Cortex of kidney (tissue), 1 donor: ENCODE measurements at regions not wholly inside any gene's neighbourhood (a gene's known extent, or its start where the extent isn't known, plus 50 kb on each side); places are given as distances from the start of the nearest gene placed in this dataset.
"Not testable (repeated sequence)": the region's sequence is repeated elsewhere in the genome, so short reads cannot be mapped to it uniquely, and the experiment has no call there.

ENCODE experiments used
- DNase-seq: peaks from one replicate; lab custom pipeline; 2025; lab: John Stamatoyannopoulos, UW

DNA sequence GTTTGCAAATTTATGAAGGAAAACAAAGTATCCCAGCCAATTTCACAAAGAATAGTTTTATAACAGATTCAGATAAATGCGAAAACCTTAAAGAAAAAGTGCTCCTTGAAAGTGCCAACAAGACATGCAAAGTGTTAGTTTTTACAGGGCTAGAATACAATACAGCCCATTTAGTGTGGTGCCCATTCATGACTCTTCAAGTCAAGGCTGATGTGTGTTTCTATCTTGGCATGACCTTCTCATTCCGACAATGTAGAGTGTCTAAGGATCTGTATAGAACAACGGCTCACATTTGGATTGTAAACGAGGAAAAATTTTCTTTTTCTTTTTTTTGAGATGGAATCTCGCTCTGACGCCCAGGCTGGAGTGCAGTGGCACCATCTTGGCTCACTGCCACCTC is 205.2 kb upstream of the SEMA6A start:
- no peak for DNase-seq

DNA sequence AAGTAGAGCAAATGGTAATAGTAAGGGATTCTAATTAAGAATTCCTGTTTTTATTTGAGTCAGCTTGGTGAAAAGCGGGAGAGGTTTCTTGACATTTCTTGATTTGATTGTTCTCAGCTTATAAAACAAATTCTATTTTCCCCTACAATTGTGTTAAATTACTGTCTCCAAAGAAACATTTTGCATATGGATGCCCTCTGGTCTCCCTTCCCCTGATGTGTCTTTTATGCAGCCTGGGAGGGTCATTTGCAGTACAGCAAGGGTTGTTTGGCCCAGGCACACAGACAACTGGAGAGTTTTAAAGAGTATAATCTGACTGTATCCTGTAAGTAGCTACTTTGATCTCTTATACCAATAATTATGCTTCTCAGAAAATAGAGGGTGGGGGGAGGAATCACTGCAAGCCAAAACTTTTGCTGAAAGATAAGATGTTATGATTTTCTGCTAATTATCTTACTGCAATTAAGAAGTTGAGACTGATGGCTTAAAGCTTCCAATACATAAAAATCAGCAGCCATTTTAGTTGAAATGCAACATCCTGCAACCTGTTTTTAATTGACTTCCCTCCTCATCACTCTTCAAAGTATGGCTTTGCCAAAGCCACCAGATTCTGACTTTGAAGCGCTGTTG is 204.1 kb upstream of the SEMA6A start:
- no peak for DNase-seq

DNA sequence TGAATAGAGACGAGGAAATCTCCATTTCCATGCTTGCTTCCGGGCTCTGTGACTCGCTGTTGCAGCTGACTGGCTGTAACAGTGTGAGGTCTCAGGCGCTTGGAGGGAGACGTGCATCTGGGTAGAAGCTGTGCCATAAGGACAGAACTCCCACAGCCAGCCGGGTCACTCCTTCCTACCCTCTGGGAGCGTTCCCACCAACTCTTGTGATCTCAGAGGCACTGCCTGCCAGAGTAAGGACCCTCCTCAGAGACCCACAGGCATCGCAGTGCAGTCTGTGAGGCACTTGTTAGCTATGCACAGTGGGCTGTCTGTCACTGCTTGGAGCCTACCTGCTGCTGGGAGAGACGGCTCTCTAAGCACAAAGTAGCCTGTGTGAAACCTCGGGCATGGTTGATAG is 203.4 kb upstream of the SEMA6A start:
- DNase-seq: no peak

DNA sequence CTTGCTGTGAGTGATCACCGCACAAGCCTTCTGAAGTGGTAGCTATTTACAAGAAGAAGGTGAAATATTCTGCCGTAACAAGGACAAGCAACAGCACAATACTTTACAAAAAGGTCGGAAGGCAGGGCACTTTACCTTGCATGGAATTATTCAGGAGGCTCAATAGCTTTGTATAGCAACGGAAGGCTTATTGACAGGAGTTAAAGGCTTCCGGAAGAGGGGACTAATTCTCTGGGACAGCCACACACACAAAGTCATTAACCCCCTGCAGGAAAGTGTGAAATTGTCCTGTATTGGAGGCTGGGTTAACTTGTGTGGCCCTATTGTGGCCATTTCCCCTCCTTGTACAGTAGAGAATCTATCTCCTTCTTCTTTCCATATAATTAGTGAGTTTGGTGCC is 199.3 kb upstream of the SEMA6A start:
- DNase-seq: no peak

DNA sequence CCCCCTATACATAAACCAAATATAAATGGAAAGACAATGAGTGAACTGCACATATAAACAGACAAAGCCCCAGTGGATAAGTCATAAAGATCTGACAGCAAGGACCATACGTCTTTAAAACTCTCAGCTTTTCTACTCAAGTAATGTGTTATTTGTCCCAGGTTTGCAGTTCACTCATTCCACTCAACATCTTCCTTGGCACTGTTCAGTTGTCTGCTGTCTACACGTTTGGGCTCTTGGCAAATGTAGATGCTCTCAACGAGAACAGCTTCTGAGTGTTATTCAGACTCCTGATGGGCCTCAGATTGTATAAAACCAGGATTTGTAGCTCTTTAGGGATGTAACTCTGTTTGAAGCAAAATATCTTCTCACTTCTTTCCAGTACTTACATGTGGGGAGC is 198.2 kb upstream of the SEMA6A start:
- no peak for DNase-seq

DNA sequence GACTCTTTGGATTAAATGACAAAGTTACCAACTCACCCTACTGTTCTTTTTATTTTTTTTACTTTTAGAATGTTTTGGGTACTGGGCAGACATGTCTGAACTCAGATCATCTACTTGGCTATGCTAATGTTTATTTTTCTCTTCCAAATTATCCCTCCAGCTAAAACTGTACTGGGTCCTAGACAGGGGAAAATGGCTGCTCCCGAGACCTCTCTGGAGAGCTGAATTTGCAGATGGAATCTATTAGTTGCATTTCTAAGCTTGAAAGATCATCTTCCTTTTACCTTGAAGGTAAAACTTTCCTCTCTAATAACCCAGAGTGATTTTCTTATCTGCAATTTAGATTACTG is 197.5 kb upstream of the SEMA6A start:
- DNase-seq: no peak

DNA sequence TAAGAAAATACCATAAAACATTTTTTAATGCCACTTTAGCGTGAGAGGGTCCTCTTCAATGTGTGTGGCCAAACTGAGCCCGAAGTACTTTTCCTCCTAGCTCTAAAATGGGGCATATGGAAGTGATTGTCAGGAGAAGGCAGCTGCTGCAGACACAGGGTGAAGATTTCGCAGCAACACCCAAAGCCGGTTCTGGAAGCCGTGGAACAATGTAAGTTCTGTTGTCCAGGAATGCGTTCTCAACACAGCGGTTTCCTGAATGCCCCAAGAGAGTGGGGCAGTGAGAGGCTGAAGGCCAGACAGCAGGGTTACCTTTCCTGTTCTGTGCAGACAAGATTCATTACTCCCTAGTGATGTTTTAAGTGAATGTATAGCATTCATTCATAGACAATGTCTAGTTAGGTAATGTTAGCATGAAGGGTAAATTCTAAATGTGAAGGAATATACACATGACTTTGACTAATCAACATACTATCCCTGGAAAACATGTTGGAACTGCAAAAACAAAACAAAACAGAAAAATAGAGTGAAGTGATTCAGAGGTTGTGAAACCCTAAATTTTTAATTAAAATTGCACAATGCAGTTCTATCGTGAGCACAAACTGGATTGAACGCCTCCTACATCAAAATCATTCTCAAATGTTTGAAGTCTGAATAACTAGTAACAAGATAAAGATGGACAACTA is 197.0 kb upstream of the SEMA6A start:
- DNase-seq: no peak

DNA sequence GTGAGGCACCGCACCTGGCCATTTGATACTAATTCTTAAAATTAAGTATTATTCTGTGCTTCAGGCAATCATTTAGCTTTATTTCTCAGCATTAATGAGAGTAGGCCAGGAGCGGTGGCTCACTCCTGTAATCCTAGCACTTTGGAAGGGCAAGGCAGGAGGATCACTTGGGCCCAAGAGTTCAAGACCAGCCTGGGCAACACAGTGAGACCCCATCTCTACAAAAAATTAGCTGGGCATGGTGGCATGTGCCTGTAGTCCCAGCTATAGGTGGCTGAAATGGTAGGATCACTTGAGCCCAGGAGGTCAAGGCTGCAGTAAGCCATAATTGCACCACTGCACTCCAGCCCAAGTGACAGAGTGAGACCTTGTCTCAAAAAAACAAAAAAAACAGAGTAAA is 195.3 kb upstream of the SEMA6A start:
- DNase-seq: not testable (repeated sequence)

DNA sequence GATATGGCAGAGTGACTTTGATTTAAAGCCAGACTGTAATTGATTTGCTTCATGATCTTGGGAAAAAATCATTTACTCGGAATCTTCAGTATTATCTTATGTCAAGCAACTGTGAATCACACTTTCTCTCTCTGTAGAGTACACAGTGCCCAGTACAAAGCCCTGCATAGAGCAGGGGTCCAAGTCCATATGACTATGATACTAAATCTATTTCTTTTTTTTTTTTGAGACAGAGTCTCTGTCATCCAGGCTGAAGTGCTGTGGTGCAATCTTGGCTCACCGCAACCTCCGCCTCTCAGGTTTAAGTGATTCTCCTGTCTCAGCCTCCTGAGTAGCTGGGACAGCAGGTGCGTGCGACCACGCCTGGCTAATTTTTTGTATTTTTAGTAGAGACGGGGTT is 194.8 kb upstream of the SEMA6A start:
- no peak for DNase-seq

DNA sequence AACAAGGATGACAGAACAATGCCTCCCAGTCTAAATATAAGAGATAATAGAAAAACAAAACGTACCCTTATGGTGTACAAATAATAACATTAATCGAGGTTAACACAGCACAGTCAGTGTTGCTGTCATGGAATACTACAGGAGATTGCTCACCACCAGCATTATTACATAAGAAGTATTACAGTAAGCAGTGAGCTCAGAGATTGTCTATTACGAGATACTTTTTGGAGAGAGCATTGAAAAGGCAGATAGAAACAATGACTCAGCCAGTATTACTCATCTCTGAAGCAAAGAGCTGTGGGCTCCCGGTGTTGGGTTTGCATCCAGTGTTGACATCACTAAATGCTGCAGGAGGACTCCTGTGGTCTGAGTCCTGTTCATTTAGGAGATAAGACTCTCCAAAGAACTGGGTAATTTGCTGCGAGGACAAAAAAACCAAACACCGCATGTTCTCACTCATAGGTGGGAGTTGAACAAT is 191.9 kb upstream of the SEMA6A start:
- DNase-seq: no peak

DNA sequence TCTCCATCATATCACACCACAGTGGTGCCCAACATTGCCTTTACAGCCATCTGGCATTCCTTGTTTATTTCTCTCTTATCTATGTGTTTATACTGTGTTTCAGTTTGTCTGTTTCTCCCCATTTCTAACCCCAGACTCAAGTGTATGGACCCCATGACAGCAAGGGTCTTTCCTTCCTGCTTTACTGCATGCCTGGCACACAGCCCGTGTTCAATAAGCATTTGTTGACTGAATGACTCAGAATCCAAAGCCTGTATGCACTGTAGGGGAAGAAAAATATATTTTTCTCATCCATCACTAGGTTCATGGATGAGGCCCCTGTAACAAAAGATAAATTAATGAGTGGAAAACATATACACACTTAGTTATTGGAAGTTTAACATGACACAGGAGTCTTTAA is 190.8 kb upstream of the SEMA6A start:
- no peak for DNase-seq

DNA sequence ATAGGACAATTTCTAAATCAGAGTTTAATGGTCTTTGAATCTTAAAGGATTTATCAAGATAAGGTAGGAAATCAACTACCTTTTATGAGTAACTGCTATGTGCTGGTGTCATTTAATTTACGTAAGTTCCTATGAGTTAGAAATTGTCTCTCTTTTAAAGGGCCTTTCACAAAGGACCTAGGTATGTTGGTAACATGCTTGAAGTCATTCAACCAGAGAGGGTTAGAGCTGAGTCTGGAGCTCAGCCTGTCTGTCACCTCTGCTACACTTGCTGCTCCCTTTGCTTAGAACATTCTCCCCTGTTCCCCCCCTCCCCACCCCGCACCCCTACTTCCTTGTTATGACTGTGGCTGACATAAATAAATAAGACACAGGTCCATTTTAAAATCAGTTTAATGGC is 190.3 kb upstream of the SEMA6A start:
- no peak for DNase-seq

DNA sequence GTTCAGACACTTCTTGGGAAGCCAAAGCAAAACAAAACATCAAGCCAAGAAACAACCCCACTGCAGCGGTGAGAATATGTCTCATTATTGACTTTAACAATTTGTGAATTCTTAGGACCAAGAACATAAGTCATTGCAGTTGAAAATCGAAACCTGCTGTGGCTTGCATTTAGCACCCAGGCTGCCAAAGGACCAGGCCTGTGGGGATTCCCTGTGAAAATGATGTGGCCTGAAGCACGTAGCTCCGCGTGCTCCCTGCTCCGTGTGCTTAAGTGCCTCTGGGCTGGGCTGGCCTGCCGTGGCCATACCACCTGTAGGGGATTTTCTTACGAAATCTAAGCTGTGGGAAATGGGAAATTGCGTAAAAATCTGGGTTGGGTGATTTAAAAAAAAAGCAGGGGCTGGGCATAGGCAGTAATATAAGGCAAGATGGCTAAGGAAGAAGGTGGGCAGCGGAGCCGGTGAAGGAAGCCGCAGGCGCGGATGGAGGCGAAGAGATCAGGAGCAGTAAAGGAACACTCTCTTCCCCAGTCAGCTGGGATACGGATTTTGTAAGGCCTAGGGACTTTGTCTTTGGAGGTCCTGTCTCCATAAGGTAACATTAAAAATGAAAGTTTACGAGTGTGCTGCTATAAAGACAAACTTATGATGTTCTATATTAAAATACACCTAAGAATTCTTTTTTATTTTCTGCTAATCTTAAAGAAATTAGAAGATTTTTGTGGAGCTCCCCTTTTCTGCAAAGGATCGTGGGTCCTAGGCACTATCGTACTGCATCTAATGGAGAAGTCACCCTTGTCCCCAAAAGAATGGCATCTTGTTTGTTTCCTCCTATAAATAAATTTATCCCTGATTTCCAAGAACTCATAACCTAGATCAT is 189.6 kb upstream of the SEMA6A start:
- no peak for DNase-seq

DNA sequence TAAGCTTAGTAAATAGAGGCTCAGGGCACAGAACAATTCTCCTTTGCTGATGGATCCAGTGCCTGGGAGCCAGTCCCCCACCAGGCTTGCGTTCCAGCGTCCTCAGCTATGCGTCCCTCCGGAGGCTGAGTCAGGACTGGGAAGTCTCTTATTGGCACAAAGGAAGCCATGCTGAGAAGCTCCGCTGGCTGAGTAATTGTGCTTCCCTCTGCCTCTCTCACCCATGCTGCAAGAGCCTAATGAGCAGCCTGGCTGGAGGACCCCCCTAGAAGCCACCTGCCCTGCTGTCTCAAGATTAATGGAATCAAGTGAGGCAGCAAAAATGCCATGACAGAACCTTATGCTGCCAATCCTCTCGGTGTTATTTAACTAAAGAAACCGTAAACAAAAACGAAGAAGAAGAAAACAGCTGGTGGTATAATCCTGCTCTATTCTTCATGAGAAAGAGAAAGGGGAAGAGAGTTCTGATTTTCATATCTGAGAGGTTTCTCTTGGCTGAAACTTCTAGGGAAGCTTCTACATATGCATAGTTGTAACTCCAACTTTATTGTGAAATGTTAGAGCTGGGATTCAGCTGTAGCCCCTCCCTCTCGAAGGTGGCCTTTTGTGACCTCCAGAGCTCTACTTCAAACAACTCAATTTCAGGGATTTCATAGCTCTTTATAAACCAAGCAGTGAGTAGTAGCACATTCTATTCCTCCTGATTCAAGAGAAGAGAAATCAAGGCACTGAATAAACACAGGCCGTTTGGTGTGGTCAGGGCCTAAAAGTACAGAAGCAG is 185.4 kb upstream of the SEMA6A start:
- DNase-seq: no peak

DNA sequence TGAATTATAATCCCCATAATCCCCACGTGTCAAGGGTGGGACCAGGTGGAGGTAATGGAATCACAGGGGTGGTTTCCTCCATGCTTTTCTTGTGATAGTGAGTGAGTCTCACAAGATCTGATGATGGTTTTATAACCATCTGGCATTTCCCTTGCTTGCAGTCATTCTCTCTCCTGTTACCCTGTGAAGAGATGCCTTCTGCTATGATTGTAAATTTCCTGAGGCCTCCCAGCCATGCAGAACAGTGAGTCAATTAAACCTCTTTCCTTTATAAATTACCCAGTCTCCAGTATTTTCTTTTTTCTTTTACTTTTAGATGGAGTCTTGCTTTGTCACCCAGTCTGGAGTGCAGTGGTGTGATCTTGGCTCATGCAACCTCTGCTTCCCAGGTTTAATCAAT is 182.7 kb upstream of the SEMA6A start:
- DNase-seq: no peak

DNA sequence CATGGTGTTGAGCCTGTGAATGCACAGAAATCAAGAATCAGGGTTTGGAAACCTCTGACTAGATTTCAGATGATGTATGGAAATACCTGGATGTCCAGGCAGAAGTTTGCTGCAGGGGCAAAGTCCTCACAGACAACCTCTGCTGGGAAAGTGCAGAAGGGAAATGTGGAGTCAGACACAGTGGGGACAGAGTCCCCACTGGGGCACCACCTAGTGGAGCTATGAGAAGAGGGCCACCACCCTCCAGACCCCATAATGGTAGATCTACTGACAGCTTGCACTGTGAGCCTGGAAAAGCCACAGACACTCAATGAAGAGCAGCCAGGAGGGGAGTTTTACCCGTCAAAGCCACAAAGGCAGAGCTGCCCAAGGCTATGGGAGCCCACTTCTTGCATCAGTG is 181.9 kb upstream of the SEMA6A start:
- no peak for DNase-seq

DNA sequence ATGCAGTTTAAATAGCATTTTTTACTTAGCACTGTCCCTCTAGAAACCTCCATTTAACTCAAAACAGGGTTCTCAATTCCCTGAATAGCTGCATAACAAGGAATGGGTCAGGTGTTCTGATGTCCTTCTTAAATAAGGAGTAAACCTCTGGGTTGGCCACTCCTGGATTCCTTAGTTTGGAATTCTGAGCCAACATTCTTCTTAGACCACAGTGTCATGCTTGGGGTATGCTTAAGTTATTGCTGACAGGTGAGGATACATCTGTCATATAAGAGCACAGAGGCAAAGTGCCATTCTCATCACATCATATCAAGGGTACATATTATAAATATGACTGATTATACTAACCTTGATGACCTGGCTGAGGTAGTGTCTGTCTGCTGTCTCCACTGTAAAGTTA is 179.9 kb upstream of the SEMA6A start:
- no peak for DNase-seq

DNA sequence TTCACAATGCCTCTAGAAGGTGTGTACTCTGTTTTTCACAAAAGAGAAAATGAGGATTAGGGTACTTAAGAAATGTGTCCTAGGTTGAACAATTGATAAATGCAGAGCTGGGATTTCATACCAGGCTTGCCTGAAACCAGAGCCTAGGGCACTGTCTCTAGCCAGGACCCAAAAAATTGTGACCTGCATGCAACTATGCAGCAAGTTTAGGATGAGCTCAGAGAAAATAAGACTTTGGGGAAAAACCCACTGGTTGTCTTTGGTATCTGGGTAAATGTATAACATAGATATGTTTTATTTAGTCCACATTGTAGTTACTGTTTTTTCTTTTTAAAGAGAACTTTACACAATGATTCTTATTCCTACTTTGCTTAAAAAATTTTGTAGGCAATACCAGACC is 177.1 kb upstream of the SEMA6A start:
- DNase-seq: no peak

DNA sequence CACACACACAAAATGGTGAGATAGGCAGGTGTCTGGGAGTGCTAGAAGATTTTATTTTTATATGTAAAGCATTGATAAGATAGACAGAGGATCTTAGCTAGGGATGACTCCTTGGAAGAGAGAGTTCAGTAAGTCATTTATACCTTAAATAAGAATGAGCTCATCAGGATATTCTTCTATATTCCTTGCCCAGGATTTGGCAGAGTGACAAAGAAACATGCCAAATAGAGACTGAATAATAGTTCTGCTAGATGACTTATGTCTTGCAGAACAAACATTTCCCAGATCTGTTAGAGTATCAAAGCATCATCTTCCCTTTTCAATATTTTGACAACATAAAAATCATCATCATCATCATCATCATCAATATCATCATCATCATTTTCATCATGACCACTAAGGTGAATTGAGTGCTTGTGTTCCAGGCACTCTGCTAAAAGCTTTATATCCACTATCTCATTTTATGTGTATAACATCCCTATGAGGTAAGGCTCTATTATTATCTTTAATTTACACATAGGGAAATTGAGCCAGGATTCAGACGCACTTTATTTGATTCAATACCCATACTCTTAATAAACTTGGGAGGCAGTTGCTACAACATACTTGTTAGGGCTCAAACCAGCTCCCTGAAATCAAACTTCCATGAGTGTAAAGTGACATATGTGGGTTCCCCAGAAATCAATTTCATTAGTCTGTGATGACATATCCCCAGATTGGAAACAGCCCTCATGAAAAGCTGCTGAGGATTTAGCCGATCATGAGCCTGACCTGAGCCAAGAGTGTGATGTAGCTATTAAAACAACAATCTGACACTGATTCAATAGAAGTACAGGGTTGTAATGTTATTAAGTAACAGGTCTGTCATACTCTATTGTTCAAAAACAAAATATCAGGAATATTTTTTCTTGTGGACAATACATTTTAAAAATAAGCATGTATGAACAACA is 176.3 kb upstream of the SEMA6A start:
- no peak for DNase-seq

DNA sequence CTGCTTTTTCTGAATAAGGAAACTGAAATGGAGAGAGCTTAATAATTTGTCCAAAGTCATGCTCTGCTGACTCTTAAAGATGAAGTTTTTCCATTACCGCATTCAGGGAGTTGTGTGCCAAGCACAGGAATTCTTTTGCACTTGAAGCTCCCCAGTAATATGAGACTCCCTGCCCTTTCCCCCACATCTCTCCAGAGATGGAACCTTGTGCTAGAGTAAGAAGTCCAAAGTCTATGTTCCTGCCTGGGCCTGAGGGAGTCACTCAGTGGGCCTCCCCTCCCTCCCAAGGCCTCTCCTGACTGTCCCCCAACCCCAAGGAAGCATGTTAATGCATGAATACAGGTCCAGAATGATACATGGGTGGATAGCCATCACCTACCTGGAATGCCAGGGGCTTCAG is 173.3 kb upstream of the SEMA6A start:
- DNase-seq: no peak

DNA sequence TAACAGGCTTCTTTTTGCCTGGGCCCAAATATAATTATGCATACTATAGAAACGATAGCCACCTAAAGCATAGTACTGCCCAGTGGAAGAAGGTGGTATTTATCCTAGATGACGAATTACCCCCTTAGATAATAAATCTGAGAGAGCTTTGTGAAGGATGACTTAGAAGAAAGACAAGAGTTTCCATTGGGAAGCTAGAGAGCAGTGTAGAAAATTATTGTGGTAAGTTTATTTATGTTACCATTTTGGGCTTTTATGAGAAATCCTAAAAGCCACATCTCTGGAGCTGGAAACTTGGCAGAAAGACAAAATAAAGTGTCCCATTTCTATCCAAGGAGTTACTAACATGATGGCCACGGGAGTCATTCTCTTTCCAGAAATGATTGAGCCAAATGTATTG is 172.0 kb upstream of the SEMA6A start:
- DNase-seq: no peak
